H1 (cell line): ENCODE measurements at regions not wholly inside any gene's neighbourhood (a gene's known extent, or its start where the extent isn't known, plus 50 kb on each side); places are given as distances from the start of the nearest gene placed in this dataset.

Source experiments
- CTCF ChIA-PET: fragments of 300-600 bp; sonication (Branson Sonifier 250); formaldehyde crosslinking; loops from one replicate; lab custom pipeline; 2021; ENCODE audit not compliant: partially characterized antibody; lab: Charles Lee
- POLR2A ChIA-PET: fragments of 300-600 bp; sonication (Branson Sonifier 250); formaldehyde crosslinking; loops from one replicate; lab custom pipeline; 2021; ENCODE audit warnings: inconsistent platforms; ENCODE audit not compliant: partially characterized antibody; lab: Charles Lee
- DNase-seq, 2 experiments: peaks; one replicate each; pipeline versions ENCODE4 v3.0.0 to v3.0.0-alpha.2; 2010 to 2022; ENCODE audit warnings: low spot score in 2 of 2, low read depth in 1 of 2, mixed read lengths in 1 of 2
- FAIRE-seq: peaks from 2 replicates; lab custom pipeline; 2011; peaks lifted over from hg19 to GRCh38; lab: Jason Lieb, UNC
- H2AFZ ChIP-seq: 2 replicates; pipeline ENCODE4 v1.8.1; 2012; ENCODE audit warnings: low read length, inconsistent platforms
- H2AK5ac ChIP-seq: 2 replicates; pipeline ENCODE4 v1.6.1; 2013; ENCODE audit warnings: low read depth, low read length
- H2BK120ac ChIP-seq: replicated peaks from 2 replicates; pipeline ENCODE3; 2013; ENCODE audit warnings: low read depth, low read length, inconsistent platforms
- H2BK12ac ChIP-seq: 2 replicates; pipeline ENCODE4 v1.6.1; 2013; ENCODE audit warnings: low read depth, low read length
- H2BK15ac ChIP-seq: 2 replicates; pipeline ENCODE4 v1.6.1; 2013; ENCODE audit warnings: low read length
- H2BK20ac ChIP-seq: 2 replicates; pipeline ENCODE4 v1.6.1; 2013; ENCODE audit warnings: low read length
- H2BK5ac ChIP-seq: 2 replicates; pipeline ENCODE4 v1.6.1; 2013; ENCODE audit warnings: low read depth, low read length
- H3K14ac ChIP-seq: 2 replicates; pipeline ENCODE4 v1.6.1; 2013; ENCODE audit warnings: inconsistent platforms; ENCODE audit not compliant: insufficient read length
- H3K18ac ChIP-seq: 2 replicates; pipeline ENCODE4 v1.6.1; 2013; ENCODE audit warnings: low read length; ENCODE audit errors: extremely low read depth
- H3K23ac ChIP-seq: 2 replicates; pipeline ENCODE4 v1.6.1; 2013; ENCODE audit warnings: inconsistent platforms; ENCODE audit not compliant: insufficient read length
- H3K23me2 ChIP-seq: 2 replicates; pipeline ENCODE4 v1.6.1; 2013; ENCODE audit warnings: low read depth, low read length
- H3K27ac ChIP-seq: 2 replicates; pipeline ENCODE4 v1.6.1; 2011; ENCODE audit warnings: low read depth, low read length, inconsistent platforms
- H3K27me3 ChIP-seq, 4 experiments: replicated peaks in 1 of 4; 1 replicate in 1 of 4; 2 replicates in 3 of 4; pipeline versions ENCODE4 v1.6.1 to v1.8.1; 2011 to 2013; ENCODE audit warnings: low read length in 3 of 4, mild to moderate bottlenecking in 3 of 4, inconsistent platforms in 2 of 4, mixed read lengths in 2 of 4, moderate library complexity in 1 of 4; ENCODE audit not compliant: control insufficient read depth in 3 of 4, insufficient read depth in 3 of 4; ENCODE audit errors: extremely low read depth in 1 of 4
- H3K36me3 ChIP-seq, 4 experiments: 2 replicates each; pipeline versions ENCODE4 v1.6.1 to v1.8.1; 2011 to 2013; ENCODE audit warnings: mild to moderate bottlenecking in 4 of 4, low read length in 3 of 4, moderate library complexity in 2 of 4, control low read depth in 1 of 4, inconsistent platforms in 1 of 4; ENCODE audit not compliant: insufficient read depth in 4 of 4, control insufficient read depth in 2 of 4
- H3K4ac ChIP-seq: replicated peaks from 2 replicates; pipeline ENCODE3; 2013; ENCODE audit warnings: low read length, low read depth, mixed read lengths, inconsistent platforms; ENCODE audit not compliant: insufficient read length
- H3K4me1 ChIP-seq, 4 experiments: replicated peaks in 1 of 4; 1 replicate in 1 of 4; 2 replicates in 3 of 4; pipeline versions ENCODE4 v1.6.1 to v1.8.1; 2011 to 2013; ENCODE audit warnings: low read length in 3 of 4, inconsistent platforms in 2 of 4, mixed read lengths in 1 of 4; ENCODE audit not compliant: insufficient read depth in 4 of 4, control insufficient read depth in 3 of 4
- H3K4me2 ChIP-seq, 2 experiments: 2 replicates each; pipeline versions ENCODE4 v1.6.1 to v1.8.1; 2011 to 2013; ENCODE audit warnings: low read depth in 2 of 2, low read length in 2 of 2, control low read depth in 1 of 2, inconsistent platforms in 1 of 2, mild to moderate bottlenecking in 1 of 2; ENCODE audit not compliant: insufficient read depth in 1 of 2
- H3K4me3 ChIP-seq, 4 experiments: fragments of 200-600, 300-600 bp in 1 of 4; sonication (generic), shearing (Covaris generic), sonication (Bioruptor Twin) in 1 of 4; 2 replicates each; pipeline versions ENCODE4 v1.5.1 to v1.8.1; 2011 to 2016; ENCODE audit warnings: low read length in 4 of 4, low read depth in 3 of 4, control low read depth in 2 of 4, inconsistent platforms in 2 of 4, mild to moderate bottlenecking in 2 of 4, mixed read lengths in 1 of 4, moderate library complexity in 1 of 4; ENCODE audit not compliant: insufficient read depth in 2 of 4; ENCODE audit errors: extremely low read depth in 1 of 4
- H3K56ac ChIP-seq: replicated peaks from 2 replicates; pipeline ENCODE3; 2013; ENCODE audit warnings: low read depth, mild to moderate bottlenecking, mixed read lengths, low read length, inconsistent platforms; ENCODE audit not compliant: insufficient read length
- H3K79me1 ChIP-seq: 2 replicates; pipeline ENCODE4 v1.6.1; 2013; ENCODE audit warnings: low read depth, low read length, control low read depth
- H3K79me2 ChIP-seq, 2 experiments: 2 replicates each; pipeline versions ENCODE4 v1.6.1 to v1.8.1; 2012 to 2013; ENCODE audit warnings: low read length in 2 of 2, mild to moderate bottlenecking in 2 of 2, inconsistent platforms in 1 of 2; ENCODE audit not compliant: insufficient read depth in 2 of 2, control insufficient read depth in 1 of 2
- H3K9ac ChIP-seq, 4 experiments: replicated peaks in 1 of 4; 1 replicate in 1 of 4; 2 replicates in 3 of 4; pipeline versions ENCODE4 v1.6.1 to v1.8.1; 2011 to 2013; ENCODE audit warnings: low read depth in 3 of 4, low read length in 3 of 4, control low read depth in 2 of 4, mild to moderate bottlenecking in 2 of 4, moderate library complexity in 2 of 4, inconsistent platforms in 1 of 4; ENCODE audit errors: extremely low read depth in 1 of 4
- H3K9me3 ChIP-seq, 2 experiments: 2 replicates each; pipeline versions ENCODE4 v1.6.1 to v1.8.1; 2012 to 2013; ENCODE audit warnings: mild to moderate bottlenecking in 2 of 2, moderate library complexity in 2 of 2, control low read depth in 1 of 2, inconsistent platforms in 1 of 2, low read depth in 1 of 2, low read length in 1 of 2, mixed read lengths in 1 of 2; ENCODE audit not compliant: insufficient read depth in 2 of 2
- H4K20me1 ChIP-seq, 2 experiments: replicated peaks in 1 of 2; 2 replicates each; pipeline versions ENCODE3 to v1.8.1; 2011 to 2013; ENCODE audit warnings: inconsistent platforms in 2 of 2, low read length in 2 of 2, mild to moderate bottlenecking in 1 of 2; ENCODE audit not compliant: insufficient read depth in 2 of 2, control insufficient read depth in 1 of 2
- H4K5ac ChIP-seq: 2 replicates; pipeline ENCODE4 v1.6.1; 2013; ENCODE audit warnings: low read length, low read depth, mixed read lengths, inconsistent platforms; ENCODE audit not compliant: insufficient read length
- H4K8ac ChIP-seq: 2 replicates; pipeline ENCODE4 v1.8.0; 2013; ENCODE audit warnings: mild to moderate bottlenecking, moderate library complexity, low read length, inconsistent platforms; ENCODE audit not compliant: insufficient read depth; ENCODE audit errors: extremely low read depth
- H4K91ac ChIP-seq: replicated peaks from 2 replicates; pipeline ENCODE3; 2013; ENCODE audit warnings: low read length, mixed read lengths, inconsistent platforms; ENCODE audit not compliant: insufficient read length
- NANOG ChIP-seq: IDR thresholded peaks from 2 replicates; pipeline ENCODE4 v1.6.1; 2011; ENCODE audit warnings: low read length, low read depth, mild to moderate bottlenecking, inconsistent platforms; ENCODE audit not compliant: insufficient read depth, poor library complexity, severe bottlenecking
- SIN3A ChIP-seq, 2 experiments: IDR thresholded peaks in 1 of 2; conservative IDR thresholded peaks in 1 of 2; 2 replicates each; pipeline ENCODE4 v1.6.1; 2011 to 2012; ENCODE audit warnings: low read length in 2 of 2, improper control_type of control experiment in 1 of 2, low read depth in 1 of 2, mild to moderate bottlenecking in 1 of 2
- WGBS, 2 experiments: shearing (Covaris generic) in 1 of 2; methylation state at CpG; one replicate each; pipeline versions ENCODE4 v1.1.6 to v1.1.7; 2013 to 2015; ENCODE audit warnings: low lambda C conversion rate in 2 of 2, mixed read lengths in 2 of 2, inconsistent platforms in 1 of 2, low coverage in 1 of 2, missing lambda C conversion rate in 1 of 2; ENCODE audit not compliant: insufficient replicate concordance in 2 of 2, insufficient coverage in 1 of 2, insufficient read length in 1 of 2; ENCODE audit errors: extremely low coverage in 1 of 2, missing lambda C conversion rate in 1 of 2; 5-methylcytosine and 5-hydroxymethylcytosine counted together

- no peaks in the 10 kb centered on the region for H3K79me1 ChIP-seq
- H3K27me3 ChIP-seq, result no peaks in the 10 kb centered on the region
- 83% methylated on average over 1 of the region's 1 CpG; no CpG with 5 or more reads in 1 of the 2 experiments for WGBS, 2 experiments
- H2BK120ac ChIP-seq, result no peak overlapping the region
- H2BK5ac ChIP-seq, result no peak overlapping the region
- H2BK12ac ChIP-seq, result no peak overlapping the region
- H2AFZ ChIP-seq, result peak overlapping the region; percentile 46
- no peak overlapping the region for H3K56ac ChIP-seq
- H3K14ac ChIP-seq, result no peak overlapping the region
- no peak overlapping the region for H2AK5ac ChIP-seq
- H3K9me3 ChIP-seq, result no peaks in the 10 kb centered on the region
- H3K23me2 ChIP-seq, result no peaks in the 10 kb centered on the region
- DNase-seq (no peak), FAIRE-seq (no peak)
- no peak overlapping the region for H3K27ac ChIP-seq
- no peak overlapping the region for H3K18ac ChIP-seq
- H4K20me1 ChIP-seq, result no peaks in the 10 kb centered on the region
- H3K23ac ChIP-seq, result no peak overlapping the region
- ChIA-PET POLR2A (no interaction called here), CTCF (interaction anchor here (0.7 kb wide), 1 partner anchor 10 kb away, joined by 3 read pairs; no protein-coding TSS in a partner anchor)
- no peak overlapping the region for H2BK20ac ChIP-seq
- H3K4ac ChIP-seq, result no peak overlapping the region
- no peak overlapping the region for H4K91ac ChIP-seq
- H3K4me1 ChIP-seq, result peaks cover 0 to 3% (median 1%) of the 10 kb centered on the region in 4 experiments; a peak in 2 of 7 replicates
- H3K79me2 ChIP-seq, result no peaks in the 10 kb centered on the region
- no peak overlapping the region for H3K4me3 ChIP-seq
- H3K4me2 ChIP-seq, result no peak overlapping the region
- H4K5ac ChIP-seq, result no peak overlapping the region
- H4K8ac ChIP-seq, result no peak overlapping the region
- H3K9ac ChIP-seq, result no peak overlapping the region
- H3K36me3 ChIP-seq, result no peaks in the 10 kb centered on the region
- no peak overlapping the region for H2BK15ac ChIP-seq
- TF ChIP-seq NANOG (no peak), SIN3A (conservative IDR thresholded peaks at IDR 0.05 in 1 of 2, IDR thresholded peaks at IDR 0.05 in 1 of 2; ENCODE audit: low read depth in 1 of 2, low read length in 2 of 2) (no peak)
Observed at GRCh38 chr20:53842301-53843099, 227.9 kb downstream of the BCAS1 start.
